K562 (cell line): ENCODE measurements at regions not wholly inside any gene's neighbourhood (a gene's known extent, or its start where the extent isn't known, plus 50 kb on each side); places are given as distances from the start of the nearest gene placed in this dataset.

ENCODE experiments used
- DACH1 ChIP-seq: fragments of 450-650 bp; IDR thresholded peaks from 2 replicates; pipeline ENCODE4 v1.6.1; 2018; ENCODE audit not compliant: partially characterized antibody
- DEAF1 ChIP-seq: fragments of 450-650 bp; formaldehyde crosslinking; IDR thresholded peaks from 2 replicates; pipeline ENCODE4 v1.4.0; 2020; ENCODE audit warnings: mild to moderate bottlenecking, moderate library complexity
- FOXP4 ChIP-seq: sonication (generic); formaldehyde crosslinking; IDR thresholded peaks from 2 replicates; pipeline ENCODE4 v1.8.0; 2022; ENCODE audit warnings: mild to moderate bottlenecking, missing genetic modification reagents, borderline replicate concordance
- NR2C1 ChIP-seq, 2 experiments: fragments of 450-650 bp; IDR thresholded peaks; 2 replicates each; pipeline ENCODE4 v1.6.1; 2017; ENCODE audit warnings: mild to moderate bottlenecking in 2 of 2, antibody characterized with exemption in 1 of 2, inconsistent platforms in 1 of 2, missing compliant biosample characterization in 1 of 2, missing genetic modification characterization in 1 of 2
- RAD21 ChIP-seq, 2 experiments: fragments of 250-450 bp in 1 of 2; fragments of 450-650 bp in 1 of 2; sonication (Bioruptor Pico) in 1 of 2; formaldehyde crosslinking in 1 of 2; IDR thresholded peaks in 1 of 2; conservative IDR thresholded peaks in 1 of 2; 2 replicates each; pipeline versions ENCODE4 v1.4.0 to v1.8.0; 2020 to 2022; ENCODE audit warnings: mild to moderate bottlenecking in 2 of 2, moderate library complexity in 1 of 2
- REST ChIP-seq, 2 experiments: fragments of 450-650 bp; formaldehyde crosslinking in 1 of 2; IDR thresholded peaks; 2 replicates each; pipeline versions ENCODE4 v1.4.0 to v1.6.1; 2014 to 2020; ENCODE audit warnings: mild to moderate bottlenecking in 2 of 2, borderline replicate concordance in 1 of 2, low read depth in 1 of 2
- TOE1 ChIP-seq, 2 experiments: fragments of 450-650 bp in 1 of 2; sonication (generic) in 1 of 2; formaldehyde crosslinking in 1 of 2; IDR thresholded peaks; 2 replicates each; pipeline versions ENCODE4 v1.7.1 to v1.8.0; 2016 to 2022; ENCODE audit warnings: borderline replicate concordance in 2 of 2, mild to moderate bottlenecking in 2 of 2, antibody characterized with exemption in 1 of 2, inconsistent platforms in 1 of 2, low read depth in 1 of 2, missing genetic modification reagents in 1 of 2, moderate library complexity in 1 of 2
- ZC3H4 ChIP-seq: sonication (generic); formaldehyde crosslinking; IDR thresholded peaks from 2 replicates; pipeline ENCODE4 v1.9.0; 2021; ENCODE audit warnings: missing genetic modification reagents, borderline replicate concordance
- ZNF165 ChIP-seq: fragments of 250-450 bp; sonication (Bioruptor Pico); IDR thresholded peaks from 2 replicates; pipeline ENCODE4 v1.4.0; 2020; ENCODE audit warnings: borderline replicate concordance
- ZNF23 ChIP-seq: fragments of 250-450 bp; sonication (Bioruptor Pico); IDR thresholded peaks from 2 replicates; pipeline ENCODE4 v1.4.0; 2020; ENCODE audit warnings: mild to moderate bottlenecking
- ZNF707 ChIP-seq: fragments of 250-450 bp; sonication (Bioruptor Pico); conservative IDR thresholded peaks from 2 replicates; pipeline ENCODE4 v1.8.0; 2022; ENCODE audit warnings: inconsistent platforms, mild to moderate bottlenecking, moderate library complexity

GRCh38 chr6:37566111-37566949 is 66.6 kb upstream of the CCDC167 start (continued):
- TF ChIP-seq RAD21 (CRISPR knock-in tag; conservative IDR thresholded peaks at IDR 0.05 in 1 of 2, IDR thresholded peaks at IDR 0.05 in 1 of 2) (peak; percentile 80 to 94), FOXP4 (no peak), ZNF23 (CRISPR knock-in tag) (no peak), NR2C1 (IDR thresholded peaks at IDR 0.05) (no peak), NR2C1 (tag; IDR thresholded peaks at IDR 0.05) (no peak), ZC3H4 (no peak), DACH1 (no peak), ZNF707 (CRISPR knock-in tag) (no peak), ZNF165 (peak; percentile 80; the same call in 1 of the 2 replicates), TOE1 (IDR thresholded peaks at IDR 0.05; ENCODE audit: borderline replicate concordance) (0 out of 2 replicates have a peak, but pooled peaks have one; percentile 32), TOE1 (CRISPR knock-in tag; IDR thresholded peaks at IDR 0.05; ENCODE audit: borderline replicate concordance, low read depth) (no peak), REST (IDR thresholded peaks at IDR 0.05; ENCODE audit: borderline replicate concordance) (peak; percentile 86), REST (CRISPR knock-in tag; IDR thresholded peaks at IDR 0.05; ENCODE audit: low read depth) (no peak), DEAF1 (CRISPR knock-in tag) (peak; percentile 57; the same call in 1 of the 2 replicates)
